ENCODE measurements at regions not wholly inside any gene's neighbourhood (a gene's known extent, or its start where the extent isn't known, plus 50 kb on each side); places are given as distances from the start of the nearest gene placed in this dataset.

DNA sequence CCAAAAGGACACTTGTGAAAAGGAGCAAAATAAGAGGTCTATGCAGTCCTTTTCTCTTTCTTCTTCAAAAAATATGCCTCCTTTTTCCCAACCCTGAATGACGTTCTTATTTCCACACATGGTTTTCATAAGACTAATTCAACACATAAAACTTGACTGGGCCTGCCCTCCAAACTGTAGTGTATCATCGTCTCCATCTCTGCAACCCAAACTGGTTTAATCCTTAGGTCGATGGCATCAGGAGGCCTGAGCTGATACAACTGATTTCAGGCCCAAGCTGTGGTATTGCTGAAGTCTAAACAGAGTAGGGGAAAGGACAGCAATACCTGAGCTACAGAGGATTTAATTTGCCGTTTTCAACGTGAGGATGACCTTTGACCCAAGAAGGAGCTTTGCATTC is 130.0 kb upstream of the MTNR1B start:
- no peak for DNase-seq (ENCODE audit: low spot score)

DNA sequence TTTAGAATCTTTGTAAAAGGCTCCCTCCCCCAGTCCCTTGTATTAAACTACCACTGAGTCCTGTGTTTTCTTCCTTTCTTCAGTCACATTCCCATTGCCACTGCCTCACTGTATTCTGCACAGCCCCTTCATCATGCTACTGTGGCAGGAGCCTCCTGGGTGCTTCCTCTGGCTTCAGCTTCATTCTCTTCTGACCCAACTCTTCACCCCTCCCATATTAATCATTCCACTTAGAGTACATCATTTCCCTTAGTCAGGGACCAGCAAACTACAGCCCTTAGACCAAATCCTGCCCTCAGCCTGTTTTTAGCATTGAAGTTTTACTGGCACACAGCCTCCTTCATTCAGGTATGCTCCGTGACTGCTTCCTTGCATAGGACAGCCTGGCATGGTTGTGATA is 127.7 kb upstream of the MTNR1B start:
- no peak for DNase-seq (ENCODE audit: low spot score)

DNA sequence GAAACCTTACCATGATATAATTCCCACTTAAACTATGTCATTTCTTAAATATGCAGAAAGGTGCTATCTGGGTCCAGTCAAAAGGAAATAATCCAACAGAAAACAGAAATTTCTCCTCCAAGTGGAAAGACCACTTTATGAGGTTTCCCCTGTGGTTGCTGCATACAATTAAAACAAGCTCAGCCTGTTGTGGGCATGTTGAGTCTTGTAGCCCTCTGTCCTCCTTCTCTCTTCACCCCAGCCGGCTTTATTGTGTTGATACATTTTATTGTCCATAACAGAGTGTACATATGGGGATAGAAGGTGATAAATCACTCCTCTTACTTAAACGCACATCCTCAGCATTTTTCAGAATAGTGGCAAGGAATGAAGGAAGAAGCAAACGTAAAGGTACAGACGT is 126.0 kb upstream of the MTNR1B start:
- no peak for DNase-seq (ENCODE audit: low spot score)

DNA sequence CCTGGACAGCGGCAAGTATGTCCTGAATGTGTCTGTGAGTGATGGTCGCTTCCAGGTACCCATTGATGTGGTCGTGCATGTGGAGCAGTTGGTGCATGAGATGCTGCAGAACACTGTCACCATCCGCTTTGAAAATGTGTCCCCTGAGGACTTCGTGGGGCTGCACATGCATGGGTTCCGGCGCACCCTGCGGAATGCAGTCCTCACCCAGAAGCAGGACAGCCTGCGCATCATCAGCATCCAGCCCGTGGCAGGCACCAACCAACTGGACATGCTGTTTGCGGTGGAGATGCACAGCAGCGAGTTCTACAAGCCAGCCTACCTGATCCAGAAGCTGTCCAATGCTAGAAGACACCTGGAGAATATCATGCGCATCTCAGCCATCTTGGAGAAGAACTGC is 125.3 kb upstream of the MTNR1B start:
- no peak for DNase-seq (ENCODE audit: low spot score)

DNA sequence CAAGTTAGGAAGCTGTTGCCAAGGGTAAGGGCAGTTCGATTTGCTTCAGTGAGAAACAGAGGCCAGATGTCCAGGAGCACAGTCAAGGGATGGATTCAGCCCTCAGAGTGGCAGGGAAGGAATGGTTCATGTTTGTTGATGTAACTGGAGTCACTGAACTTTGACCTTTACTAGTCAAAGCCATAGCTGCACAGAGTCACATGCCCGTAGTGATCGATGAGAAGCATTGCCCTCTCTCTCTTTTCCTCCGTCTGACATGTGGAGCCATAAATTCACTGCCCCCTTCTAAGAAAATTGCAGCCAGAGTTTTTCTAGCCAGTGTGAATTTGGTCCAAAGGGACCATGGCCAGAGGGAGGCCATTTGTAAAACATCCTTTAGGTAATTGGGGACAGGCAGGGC is 124.1 kb upstream of the MTNR1B start:
- DNase-seq (ENCODE audit: low spot score): no peak

DNA sequence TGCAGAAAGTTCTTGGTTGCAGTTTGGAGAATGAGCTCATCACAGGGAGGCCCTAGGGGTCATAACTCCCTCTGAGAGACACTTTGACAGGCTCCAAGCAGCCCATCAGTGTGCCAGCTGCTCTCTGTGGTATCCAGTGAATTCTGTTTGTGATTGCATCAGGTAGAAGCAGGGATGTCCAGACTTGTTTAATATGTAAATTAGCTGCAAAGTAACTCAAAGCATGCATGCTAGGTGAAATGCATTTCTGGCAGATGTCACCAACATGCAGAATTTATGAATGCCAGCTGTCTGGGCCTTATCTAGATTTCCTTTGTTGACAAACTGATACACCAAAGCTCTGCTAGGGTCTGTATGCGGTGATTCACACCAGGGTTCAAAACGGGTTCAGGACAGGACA is 123.6 kb upstream of the MTNR1B start:
- DNase-seq (ENCODE audit: low spot score): no peak

DNA sequence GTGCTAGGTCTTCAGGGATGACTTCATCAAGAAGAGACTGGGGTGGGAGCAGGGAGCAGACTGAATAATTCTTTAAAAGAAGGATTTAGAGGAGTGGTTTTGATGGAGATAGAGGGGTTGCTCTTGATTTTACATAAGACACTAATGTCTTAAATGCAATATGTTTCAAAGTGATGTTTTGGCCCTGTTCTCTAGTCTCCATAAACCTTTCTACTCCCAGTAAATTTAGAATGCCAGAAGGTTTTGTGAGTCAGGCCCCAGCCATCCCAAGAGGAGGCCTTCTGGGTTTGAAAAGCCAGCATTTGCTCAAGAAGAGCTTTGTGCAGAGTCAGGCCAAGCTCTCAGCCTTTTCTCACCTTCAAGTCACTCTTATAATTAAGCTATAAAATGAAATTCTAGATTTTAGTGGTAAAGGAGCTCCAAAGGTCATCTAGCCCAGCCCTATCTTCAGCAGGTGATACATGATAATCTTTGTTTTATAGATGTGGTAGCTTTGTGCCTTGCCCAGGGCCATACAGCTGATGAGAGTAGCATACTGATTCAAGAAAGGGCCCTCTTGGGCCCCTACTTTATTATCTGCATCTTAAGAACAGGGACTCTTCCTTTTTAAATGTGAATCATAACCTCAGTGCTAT is 122.8 kb upstream of the MTNR1B start:
- DNase-seq (ENCODE audit: low spot score): no peak

DNA sequence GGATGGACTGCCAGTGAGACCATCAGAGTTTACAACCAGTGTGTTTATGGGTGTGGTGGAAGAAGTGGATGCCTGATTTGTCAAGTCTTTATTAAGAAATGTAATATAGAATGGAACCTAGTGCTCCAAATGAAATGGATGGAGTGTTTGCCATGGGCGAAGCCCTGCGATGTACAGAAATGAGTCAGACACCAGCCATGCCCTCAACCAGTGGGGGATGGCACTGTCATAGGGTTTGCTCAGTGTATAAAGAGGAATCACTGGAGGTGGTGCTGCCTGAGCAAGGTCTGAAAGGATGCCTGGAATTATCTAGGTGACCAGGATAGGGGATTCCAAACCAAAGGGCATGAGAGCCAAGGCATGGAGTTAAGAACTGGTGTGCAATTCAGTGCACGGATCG is 120.9 kb upstream of the MTNR1B start:
- no peak for DNase-seq (ENCODE audit: low spot score)

DNA sequence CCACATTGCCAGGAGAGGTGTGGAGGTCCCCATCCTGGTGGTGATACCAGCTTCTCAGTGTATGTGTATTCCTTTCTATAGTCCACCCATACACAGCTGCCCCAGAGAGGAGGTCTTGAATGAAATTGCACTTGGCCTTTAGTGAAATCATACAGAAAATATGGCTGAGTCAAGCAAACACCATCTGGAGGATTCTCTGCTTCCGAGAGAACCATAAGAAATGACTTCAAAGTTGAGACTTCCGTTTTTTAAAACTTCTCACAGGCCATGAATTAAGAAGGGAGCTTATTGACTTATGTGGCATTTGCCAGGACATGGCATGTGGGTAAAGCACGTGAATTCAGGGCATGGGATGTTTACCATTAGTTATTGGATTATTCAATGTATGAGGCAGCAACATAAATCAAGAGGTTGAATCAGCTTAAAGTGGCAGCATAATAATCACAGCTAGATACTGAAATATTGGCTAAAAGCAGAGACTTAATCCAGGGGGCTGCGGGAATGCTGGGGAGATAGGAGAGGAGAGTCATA is 119.1 kb upstream of the MTNR1B start:
- DNase-seq (ENCODE audit: low spot score): no peak

DNA sequence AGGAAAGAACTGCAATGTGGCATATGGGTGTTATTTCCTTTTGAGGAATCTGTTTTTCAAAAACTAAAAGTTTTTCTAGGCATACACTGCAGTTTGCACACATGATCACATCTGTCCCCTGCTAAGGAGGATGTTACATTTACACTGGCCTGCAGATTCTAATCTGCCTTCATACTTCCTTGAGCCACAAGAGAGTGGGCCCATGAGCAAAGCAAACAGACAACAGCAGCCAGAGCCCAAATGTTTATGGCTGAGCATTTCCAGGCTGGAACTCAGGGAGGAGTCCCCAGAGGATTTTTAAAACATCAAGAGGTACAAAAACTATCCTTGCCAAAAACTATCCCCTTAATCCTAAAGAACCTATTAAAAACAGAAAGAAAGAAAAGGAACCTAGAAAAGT is 117.2 kb upstream of the MTNR1B start:
- no peak for DNase-seq (ENCODE audit: low spot score)

DNA sequence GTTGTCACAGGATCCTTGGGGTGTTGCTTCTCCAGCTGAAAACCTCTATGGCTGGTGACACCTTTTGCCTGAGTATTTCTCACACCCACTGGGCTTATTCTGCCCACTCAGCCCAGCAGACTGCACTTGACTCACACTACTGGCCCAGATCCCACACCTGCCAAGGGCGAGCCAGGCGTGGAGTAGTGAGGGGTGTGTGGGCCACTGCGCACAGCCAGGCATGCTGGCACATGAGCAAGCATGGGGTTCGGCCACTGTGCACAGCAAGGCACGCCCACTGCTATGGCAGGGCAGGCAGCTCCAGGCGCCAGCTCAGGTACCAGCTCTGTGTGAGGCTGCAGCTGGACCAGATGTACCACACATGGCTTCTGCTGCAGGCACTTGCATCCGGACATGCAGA is 116.5 kb upstream of the MTNR1B start:
- DNase-seq (ENCODE audit: low spot score): no peak

DNA sequence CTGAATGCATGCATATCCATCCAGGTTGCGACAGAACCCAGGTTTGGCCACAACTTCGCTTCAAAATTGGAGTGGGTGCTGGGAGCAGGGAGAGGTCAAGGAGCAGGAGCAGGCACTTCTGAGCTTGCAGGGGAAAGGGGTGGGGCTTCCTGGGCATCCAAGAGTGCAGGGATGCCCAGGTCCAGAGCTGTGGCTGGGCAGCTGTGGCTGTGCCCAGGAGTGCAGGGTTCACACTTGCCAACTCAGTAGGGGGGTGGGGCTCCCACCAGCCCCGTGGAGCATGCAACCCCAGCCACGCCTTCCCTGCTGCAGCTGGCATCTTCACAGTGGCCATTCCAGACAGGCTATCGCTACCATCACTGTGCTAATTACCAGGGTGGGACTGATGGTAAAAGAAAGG is 115.3 kb upstream of the MTNR1B start:
- no peak for DNase-seq (ENCODE audit: low spot score)

DNA sequence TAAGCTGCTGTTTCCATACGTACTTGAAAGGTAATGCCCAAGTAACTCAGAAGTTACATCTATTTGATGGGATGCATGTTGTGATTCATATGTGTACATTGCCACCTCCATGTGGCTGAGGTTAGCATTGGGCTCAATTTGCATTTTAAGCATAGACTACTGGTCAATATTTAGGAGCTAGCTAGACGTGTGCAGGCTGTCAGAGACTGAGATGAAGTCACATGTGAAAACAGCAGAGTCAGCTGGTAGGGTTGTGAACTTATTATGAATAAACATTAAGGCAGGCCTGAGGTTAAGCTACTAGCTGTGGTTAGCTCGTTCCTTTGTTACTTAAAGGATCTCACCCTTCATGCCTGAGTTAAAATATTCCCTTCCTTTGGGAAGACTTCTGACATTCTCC is 114.5 kb upstream of the MTNR1B start:
- DNase-seq (ENCODE audit: low spot score): no peak

DNA sequence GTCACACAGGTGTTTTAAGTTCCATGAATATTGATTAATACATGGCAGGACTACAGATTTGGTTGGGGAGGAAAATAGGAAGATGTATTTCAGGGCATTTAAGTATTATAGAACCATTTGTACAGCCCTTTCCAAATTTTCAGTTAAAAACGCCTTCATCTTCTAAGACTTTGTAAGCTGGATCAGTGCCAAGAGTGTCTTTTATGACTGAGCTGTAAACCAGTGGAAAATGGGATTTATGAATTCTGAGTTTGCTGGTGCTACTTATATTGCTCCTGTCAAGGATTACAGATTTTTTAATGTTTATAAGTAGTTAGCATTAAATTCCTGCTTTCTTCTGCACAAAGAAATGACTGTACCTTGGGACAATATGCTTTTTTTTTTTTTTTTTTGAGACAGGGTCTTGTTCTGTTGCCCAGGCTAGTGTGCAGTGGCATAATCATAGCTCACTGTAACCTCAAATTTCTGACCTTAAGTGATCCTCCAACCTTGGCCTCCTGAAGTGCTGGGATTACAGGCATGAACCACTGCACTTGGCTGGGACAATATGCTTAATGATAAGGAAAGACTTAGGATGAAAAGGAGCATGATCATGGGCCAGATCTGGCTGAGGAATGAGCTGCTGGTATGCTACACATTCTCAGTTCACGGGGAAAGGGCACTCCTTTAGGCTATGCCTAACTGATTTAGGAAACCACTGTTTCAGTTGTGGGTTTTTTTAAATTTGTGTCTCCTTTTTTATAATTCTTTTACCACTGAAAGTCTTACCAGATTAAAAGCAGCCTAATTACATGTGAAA is 113.6 kb upstream of the MTNR1B start:
- no peak for DNase-seq (ENCODE audit: low spot score)

DNA sequence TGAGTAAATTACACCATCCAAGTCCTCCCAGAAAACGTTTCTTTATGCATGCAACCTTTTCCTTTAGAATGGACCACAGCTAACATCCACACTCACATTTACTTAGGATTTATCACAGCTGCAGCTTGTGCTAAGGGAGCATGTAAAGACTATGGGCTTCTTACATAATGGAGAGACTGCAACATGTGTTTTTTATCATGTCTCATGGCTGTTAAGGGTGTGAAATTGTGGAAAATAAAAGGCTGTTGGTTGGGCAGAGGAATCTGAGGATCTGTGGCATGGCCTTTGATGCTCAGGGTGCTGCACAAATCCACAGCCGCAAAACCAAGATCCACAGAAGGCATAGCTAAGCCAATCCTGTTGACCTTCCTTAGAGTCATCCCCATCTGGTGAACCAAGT is 112.0 kb upstream of the MTNR1B start:
- DNase-seq (ENCODE audit: low spot score): no peak

DNA sequence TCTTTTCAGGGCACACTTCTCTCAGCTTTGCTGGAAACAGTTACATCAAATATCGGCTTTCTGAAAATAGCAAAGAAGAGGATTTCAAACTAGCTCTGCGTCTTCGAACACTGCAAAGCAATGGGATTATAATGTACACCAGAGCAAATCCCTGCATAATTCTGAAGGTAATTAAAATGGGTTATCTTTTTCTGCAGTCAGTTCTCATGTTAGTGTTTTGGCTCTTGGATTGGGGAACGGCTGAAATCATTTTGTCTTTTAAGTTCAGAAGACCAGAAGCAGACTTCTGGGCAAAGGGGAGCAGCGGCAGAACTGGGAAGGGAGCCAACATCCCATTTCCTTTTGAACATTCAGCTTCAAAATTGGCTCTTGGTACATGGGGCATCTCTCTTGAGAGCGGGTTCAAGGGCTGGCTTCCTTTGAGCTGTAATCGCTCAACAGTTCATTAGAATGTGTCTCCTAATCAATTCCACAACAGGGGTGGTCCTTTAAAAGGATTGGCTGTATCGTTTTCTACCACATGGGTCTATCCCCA is 110.2 kb upstream of the MTNR1B start:
- DNase-seq (ENCODE audit: low spot score): no peak

DNA sequence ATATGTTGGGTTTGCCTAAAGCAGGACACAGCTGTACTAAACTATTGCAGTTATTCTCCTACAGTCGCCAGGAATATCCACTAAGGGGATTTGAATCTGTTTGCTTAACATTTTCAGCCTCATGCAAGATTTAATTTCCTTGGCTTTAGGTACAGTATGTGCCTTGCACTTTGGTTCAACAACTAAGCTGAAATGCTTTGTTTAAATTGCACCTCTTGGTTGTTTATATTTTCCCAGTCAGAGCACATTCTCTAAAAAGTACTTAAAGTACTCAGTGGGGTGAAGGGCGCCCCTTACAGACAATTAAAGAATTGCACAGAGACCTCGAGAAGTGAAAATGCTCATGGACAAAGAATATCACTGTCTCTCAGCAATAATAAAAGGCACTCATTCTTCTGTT is 107.8 kb upstream of the MTNR1B start:
- no peak for DNase-seq (ENCODE audit: low spot score)

DNA sequence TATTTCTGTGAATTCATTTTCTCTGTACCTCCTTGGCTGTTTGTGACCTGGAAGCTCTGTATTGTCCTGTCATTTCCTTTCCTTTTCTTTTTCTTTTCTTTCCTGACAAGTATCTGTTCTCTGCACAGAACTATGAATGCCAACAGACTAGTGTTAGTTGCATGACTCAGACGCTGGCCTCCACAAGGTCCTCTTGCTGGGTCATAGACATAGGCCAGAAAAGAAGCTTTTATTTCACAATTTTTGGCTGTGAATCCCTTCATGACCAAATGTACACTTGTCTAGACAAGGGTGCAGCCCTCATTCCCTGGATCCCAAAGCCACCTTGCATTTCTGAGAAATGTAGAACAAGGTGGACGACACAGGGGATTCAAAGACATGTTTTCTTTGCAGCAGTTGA is 104.1 kb upstream of the MTNR1B start:
- no peak for DNase-seq (ENCODE audit: low spot score)

DNA sequence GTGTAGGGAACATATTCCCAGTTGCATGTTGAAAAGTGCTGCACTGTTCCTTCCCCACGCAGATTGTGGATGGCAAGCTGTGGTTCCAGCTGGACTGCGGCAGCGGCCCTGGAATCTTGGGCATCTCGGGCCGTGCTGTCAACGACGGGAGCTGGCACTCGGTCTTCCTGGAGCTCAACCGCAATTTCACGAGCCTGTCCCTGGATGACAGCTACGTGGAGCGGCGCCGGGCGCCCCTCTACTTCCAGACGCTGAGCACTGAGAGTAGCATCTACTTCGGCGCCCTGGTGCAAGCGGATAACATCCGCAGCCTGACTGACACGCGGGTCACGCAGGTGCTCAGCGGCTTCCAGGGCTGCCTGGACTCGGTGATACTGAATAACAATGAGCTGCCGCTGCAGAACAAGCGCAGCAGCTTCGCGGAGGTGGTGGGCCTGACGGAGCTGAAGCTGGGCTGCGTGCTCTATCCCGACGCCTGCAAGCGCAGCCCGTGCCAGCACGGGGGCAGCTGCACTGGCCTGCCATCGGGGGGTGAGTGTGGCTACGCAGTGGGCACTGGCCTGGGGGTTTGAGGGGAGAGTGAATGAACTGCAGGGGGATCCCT is 102.7 kb upstream of the MTNR1B start:
- no peak for DNase-seq (ENCODE audit: low spot score)

DNA sequence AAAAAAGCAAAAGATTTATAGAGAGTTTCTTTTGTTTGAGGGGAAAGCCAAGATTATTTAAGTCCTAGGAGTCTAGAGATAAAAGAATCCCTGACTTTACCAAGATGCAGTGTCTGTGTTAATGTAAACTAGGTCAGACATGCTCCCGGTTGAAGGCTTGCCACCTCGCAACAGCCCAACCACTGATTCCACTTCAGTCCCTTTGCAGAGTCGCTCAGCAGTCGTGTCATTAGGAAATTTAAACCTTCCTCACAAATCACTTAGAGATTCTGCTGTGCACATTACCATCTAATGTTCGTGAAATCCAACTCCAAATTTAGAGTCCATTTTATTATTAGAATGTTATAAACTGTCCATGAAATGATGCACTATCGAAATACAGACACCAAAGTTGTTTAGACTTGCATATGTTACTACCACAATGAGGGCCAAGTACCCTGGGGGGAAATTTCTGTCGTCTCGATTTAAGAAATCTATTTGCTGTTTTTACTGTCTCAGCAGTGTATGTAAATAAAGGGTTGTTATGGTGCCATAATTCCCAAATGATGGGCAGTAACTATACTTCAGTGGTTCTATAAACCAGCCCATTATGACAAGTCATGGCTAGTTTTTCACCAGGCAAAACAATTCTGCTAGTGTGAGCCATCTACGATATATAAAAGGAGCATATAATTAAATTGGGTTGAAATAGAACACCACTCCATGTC is 101.4 kb upstream of the MTNR1B start:
- DNase-seq (ENCODE audit: low spot score): no peak

DNA sequence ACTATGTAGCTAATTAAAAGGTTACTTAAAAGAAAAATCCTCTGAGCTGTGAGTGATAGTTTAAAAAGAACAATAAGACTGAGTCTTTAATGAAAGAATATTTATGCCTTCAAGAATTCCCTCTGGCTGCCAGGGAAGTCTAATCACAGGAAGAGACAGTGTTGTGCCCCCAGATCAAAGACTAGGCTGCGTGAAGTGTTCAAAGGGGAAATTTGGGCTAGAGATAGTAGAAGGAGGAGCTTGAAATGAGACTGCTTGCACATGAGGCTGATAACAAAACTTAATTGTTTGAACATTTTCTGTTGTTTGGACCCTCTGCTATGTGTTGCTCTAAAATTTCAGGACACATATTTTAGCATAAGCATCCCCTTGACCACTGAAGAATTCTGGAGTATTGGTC is 99.7 kb upstream of the MTNR1B start:
- DNase-seq (ENCODE audit: low spot score): no peak

DNA sequence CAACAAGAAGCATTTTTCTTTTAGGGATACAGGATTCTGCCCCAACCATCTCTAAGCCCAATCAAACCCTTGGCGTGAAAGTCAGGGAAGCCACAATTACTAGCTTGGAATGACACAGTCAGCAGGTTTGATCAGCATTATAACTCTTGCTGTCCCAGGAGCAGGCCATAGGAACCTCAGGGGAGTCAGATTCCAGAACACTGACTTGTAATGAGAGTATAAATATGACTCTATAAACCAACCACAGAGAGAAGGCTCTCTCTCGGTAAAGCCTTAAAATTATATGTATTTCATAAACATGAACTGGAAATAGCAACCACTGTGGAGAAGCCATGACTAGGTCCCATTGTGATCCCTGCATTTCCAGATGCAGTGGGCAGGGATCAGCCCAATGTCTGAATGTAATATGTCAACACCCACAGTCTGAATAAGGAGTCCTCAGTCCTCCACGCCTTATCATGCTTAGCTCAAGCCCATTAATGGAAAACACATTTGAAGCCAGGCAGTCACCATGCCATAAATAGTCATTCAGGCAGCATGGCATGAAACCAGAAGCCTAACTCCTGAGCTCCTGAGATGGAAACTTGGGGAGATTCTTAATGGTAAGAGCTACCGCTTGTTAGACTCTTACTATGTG is 99.1 kb upstream of the MTNR1B start:
- no peak for DNase-seq (ENCODE audit: low spot score)

All from RKO (cell line).